ENCODE measurements at regions not wholly inside any gene's neighbourhood (a gene's known extent, or its start where the extent isn't known, plus 50 kb on each side); places are given as distances from the start of the nearest gene placed in this dataset.

DNA sequence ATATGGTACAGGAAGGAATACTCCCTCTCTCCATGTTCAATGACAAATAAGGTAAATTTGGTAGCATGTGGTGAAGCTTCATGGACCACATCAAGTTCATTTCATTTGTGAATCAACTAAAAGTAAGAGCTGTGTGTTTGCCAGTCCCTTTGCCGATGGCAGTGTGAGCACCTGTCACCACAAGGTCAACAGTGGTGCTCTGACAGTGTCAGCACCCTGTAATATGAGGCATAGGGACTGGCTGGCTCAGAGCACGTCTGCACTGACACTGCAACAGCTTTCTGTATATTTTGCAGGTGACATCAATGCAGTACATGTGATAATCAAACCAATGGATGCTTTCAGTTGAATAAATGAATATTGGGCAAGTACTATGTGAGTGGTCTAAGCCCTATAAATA, 852.4 kb downstream of the TUSC7 start:
- TF ChIP-seq POLR2AphosphoS5 (IDR thresholded peaks at IDR 0.05; ENCODE audit: low read depth, low read length) = no peak
- TF ChIP-seq, protein P1, sequence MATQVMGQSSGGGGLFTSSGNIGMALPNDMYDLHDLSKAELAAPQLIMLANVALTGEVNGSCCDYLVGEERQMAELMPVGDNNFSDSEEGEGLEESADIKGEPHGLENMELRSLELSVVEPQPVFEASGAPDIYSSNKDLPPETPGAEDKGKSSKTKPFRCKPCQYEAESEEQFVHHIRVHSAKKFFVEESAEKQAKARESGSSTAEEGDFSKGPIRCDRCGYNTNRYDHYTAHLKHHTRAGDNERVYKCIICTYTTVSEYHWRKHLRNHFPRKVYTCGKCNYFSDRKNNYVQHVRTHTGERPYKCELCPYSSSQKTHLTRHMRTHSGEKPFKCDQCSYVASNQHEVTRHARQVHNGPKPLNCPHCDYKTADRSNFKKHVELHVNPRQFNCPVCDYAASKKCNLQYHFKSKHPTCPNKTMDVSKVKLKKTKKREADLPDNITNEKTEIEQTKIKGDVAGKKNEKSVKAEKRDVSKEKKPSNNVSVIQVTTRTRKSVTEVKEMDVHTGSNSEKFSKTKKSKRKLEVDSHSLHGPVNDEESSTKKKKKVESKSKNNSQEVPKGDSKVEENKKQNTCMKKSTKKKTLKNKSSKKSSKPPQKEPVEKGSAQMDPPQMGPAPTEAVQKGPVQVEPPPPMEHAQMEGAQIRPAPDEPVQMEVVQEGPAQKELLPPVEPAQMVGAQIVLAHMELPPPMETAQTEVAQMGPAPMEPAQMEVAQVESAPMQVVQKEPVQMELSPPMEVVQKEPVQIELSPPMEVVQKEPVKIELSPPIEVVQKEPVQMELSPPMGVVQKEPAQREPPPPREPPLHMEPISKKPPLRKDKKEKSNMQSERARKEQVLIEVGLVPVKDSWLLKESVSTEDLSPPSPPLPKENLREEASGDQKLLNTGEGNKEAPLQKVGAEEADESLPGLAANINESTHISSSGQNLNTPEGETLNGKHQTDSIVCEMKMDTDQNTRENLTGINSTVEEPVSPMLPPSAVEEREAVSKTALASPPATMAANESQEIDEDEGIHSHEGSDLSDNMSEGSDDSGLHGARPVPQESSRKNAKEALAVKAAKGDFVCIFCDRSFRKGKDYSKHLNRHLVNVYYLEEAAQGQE (IDR thresholded peaks at IDR 0.05; ENCODE audit: insufficient read depth in 1 of 2, low read depth in 2 of 2, low read length in 2 of 2) = no peak

Data from PFSK-1 (cell line).